ENCODE measurements at regions not wholly inside any gene's neighbourhood (a gene's known extent, or its start where the extent isn't known, plus 50 kb on each side); places are given as distances from the start of the nearest gene placed in this dataset.

DNA sequence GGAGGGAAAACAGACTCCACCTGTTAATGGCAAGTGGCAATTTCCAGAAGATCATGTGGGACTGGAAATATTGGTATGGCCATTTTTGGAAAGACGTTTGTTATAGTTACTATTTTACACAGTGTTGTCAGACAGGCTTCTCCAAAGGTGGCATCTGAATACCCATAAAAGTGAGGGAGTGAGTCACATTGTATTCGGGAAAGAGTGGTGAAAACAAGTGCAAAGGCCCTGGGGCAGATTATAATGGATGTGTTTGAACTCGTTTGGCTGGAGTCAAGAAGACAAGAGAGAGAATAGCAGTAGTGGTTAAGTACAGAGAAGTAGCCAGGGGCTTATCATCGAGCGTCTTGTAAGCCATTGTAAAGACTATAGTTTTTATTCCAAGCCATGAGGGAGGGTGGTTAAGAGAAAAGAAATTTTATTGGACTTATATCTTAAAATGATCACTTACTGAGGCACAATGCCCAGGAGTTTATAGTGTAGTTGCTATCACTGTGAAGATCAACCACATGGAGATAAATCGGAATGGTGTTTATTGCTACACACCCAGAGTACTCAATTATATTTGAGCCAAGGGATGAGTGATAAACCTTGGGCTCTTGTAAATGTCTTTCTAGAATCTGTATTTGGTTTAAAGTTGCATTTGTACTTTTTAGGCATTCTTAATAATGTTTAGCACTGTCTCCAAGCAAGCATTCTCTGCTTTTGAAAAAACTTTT, 212.8 kb upstream of the KBTBD8 start:
- TF ChIP-seq, protein P1, sequence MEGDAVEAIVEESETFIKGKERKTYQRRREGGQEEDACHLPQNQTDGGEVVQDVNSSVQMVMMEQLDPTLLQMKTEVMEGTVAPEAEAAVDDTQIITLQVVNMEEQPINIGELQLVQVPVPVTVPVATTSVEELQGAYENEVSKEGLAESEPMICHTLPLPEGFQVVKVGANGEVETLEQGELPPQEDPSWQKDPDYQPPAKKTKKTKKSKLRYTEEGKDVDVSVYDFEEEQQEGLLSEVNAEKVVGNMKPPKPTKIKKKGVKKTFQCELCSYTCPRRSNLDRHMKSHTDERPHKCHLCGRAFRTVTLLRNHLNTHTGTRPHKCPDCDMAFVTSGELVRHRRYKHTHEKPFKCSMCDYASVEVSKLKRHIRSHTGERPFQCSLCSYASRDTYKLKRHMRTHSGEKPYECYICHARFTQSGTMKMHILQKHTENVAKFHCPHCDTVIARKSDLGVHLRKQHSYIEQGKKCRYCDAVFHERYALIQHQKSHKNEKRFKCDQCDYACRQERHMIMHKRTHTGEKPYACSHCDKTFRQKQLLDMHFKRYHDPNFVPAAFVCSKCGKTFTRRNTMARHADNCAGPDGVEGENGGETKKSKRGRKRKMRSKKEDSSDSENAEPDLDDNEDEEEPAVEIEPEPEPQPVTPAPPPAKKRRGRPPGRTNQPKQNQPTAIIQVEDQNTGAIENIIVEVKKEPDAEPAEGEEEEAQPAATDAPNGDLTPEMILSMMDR (IDR thresholded peaks at IDR 0.05): no peak
- no peak for TF ChIP-seq EZH2 (IDR thresholded peaks at IDR 0.05; ENCODE audit: borderline replicate concordance, insufficient read depth, low read depth, low read length, poor library complexity, severe bottlenecking)

All from B cell (primary cell).